Endothelial cell of umbilical vein (primary cell): ENCODE measurements at regions not wholly inside any gene's neighbourhood (a gene's known extent, or its start where the extent isn't known, plus 50 kb on each side); places are given as distances from the start of the nearest gene placed in this dataset. TPM values are rescaled to one million over a fixed set of nuclear protein-coding genes. Genes with fewer than 3 reads are reported as not detected.

Experiments used
- BruUV-seq: library from RNA; stranded (reverse); fragments of 400-500 nt; replicated peaks from 2 replicates; lab custom pipeline; 2021; lab: Mats Ljungman, UMichigan
- CTCF ChIA-PET: fragments of 300-600, 350-600 bp; sonication (Branson Sonifier 250); formaldehyde crosslinking; loops from one replicate; lab custom pipeline; 2021; ENCODE audit warnings: antibody characterized with exemption, inconsistent platforms; lab: Charles Lee
- POLR2A ChIA-PET: fragments of 300-600, 350-600 bp; sonication (Branson Sonifier 250); formaldehyde crosslinking; loops from one replicate; lab custom pipeline; 2021; ENCODE audit warnings: antibody characterized with exemption, inconsistent platforms; lab: Charles Lee
- DNase-seq: peaks from one replicate; pipeline ENCODE4 v3.0.0-alpha.2; 2011; ENCODE audit warnings: low read depth, low spot score
- FAIRE-seq: peaks from 2 replicates; lab custom pipeline; 2011; peaks lifted over from hg19 to GRCh38; lab: Jason Lieb, UNC
- H2AFZ ChIP-seq: 2 replicates; pipeline ENCODE4 v1.6.0; 2012; ENCODE audit warnings: low read depth, low read length, control low read depth, inconsistent platforms
- H3K27ac ChIP-seq: 2 replicates; pipeline ENCODE4 v1.5.1; 2011; ENCODE audit warnings: low read depth, mild to moderate bottlenecking, control low read depth, low read length, moderate library complexity; ENCODE audit not compliant: insufficient read depth
- H3K27me3 ChIP-seq, 2 experiments: 2 replicates each; pipeline versions ENCODE4 v1.6.0 to v1.6.1; 2011; ENCODE audit warnings: low read length in 2 of 2, mixed read lengths in 1 of 2; ENCODE audit not compliant: control insufficient read depth in 2 of 2, insufficient read depth in 2 of 2
- H3K36me3 ChIP-seq, 2 experiments: 2 replicates in 1 of 2; 3 replicates in 1 of 2; pipeline ENCODE4 v1.5.1; 2011; ENCODE audit warnings: low read length in 2 of 2, mild to moderate bottlenecking in 1 of 2, moderate library complexity in 1 of 2; ENCODE audit not compliant: control insufficient read depth in 2 of 2, insufficient read depth in 2 of 2; ENCODE audit errors: extremely low read depth in 1 of 2
- H3K4me1 ChIP-seq: 3 replicates; pipeline ENCODE4 v1.5.1; 2011; ENCODE audit warnings: mild to moderate bottlenecking, low read length; ENCODE audit not compliant: control insufficient read depth, insufficient read depth; ENCODE audit errors: extremely low read depth
- H3K4me2 ChIP-seq: 2 replicates; pipeline ENCODE4 v1.6.1; 2011; ENCODE audit warnings: low read length, control low read depth, mixed read lengths; ENCODE audit not compliant: insufficient read depth
- H3K4me3 ChIP-seq, 3 experiments: fragments of 200-600 bp in 1 of 3; sonication (generic), shearing (Covaris generic) in 1 of 3; replicated peaks in 1 of 3; 2 replicates each; pipeline ENCODE4 v1.5.1; 2011 to 2016; ENCODE audit warnings: control low read depth in 3 of 3, low read length in 3 of 3, mild to moderate bottlenecking in 2 of 3, inconsistent platforms in 1 of 3, low read depth in 1 of 3, moderate library complexity in 1 of 3; ENCODE audit not compliant: insufficient read depth in 1 of 3
- H3K79me2 ChIP-seq: 2 replicates; pipeline ENCODE4 v1.6.0; 2012; ENCODE audit warnings: low read length, inconsistent platforms; ENCODE audit not compliant: control insufficient read depth, insufficient read depth
- H3K9ac ChIP-seq: replicated peaks from 2 replicates; pipeline ENCODE3; 2011; ENCODE audit warnings: low read length, control low read depth; ENCODE audit not compliant: insufficient read depth; ENCODE audit errors: extremely low read depth
- H3K9me1 ChIP-seq: replicated peaks from 3 replicates; pipeline ENCODE4 v1.6.0; 2011; ENCODE audit warnings: mild to moderate bottlenecking, low read length; ENCODE audit not compliant: control insufficient read depth, insufficient read depth; ENCODE audit errors: extremely low read depth
- H3K9me3 ChIP-seq: replicated peaks from 2 replicates; pipeline ENCODE4 v1.5.1; 2012; ENCODE audit warnings: low read length, inconsistent platforms; ENCODE audit not compliant: control insufficient read depth, insufficient read depth
- H4K20me1 ChIP-seq: replicated peaks from 2 replicates; pipeline ENCODE3; 2011; ENCODE audit warnings: mild to moderate bottlenecking, low read length; ENCODE audit not compliant: control insufficient read depth, insufficient read depth; ENCODE audit errors: extremely low read depth
- CTCF ChIP-seq, 2 donors: IDR thresholded peaks; 1 replicate in 1 of 2; 2 replicates in 1 of 2; pipeline ENCODE4 v1.5.1; 2011; ENCODE audit warnings: low read length in 2 of 2, mild to moderate bottlenecking in 2 of 2, moderate library complexity in 2 of 2, control low read depth in 1 of 2, inconsistent platforms in 1 of 2, low read depth in 1 of 2; ENCODE audit not compliant: insufficient read depth in 1 of 2; ENCODE audit errors: extremely low read depth in 1 of 2
- EZH2 ChIP-seq: IDR thresholded peaks from 2 replicates; pipeline ENCODE4 v1.6.1; 2012; ENCODE audit warnings: borderline replicate concordance, low read depth, mild to moderate bottlenecking, moderate library complexity, low read length, inconsistent platforms; ENCODE audit not compliant: severe bottlenecking
- FOS ChIP-seq: IDR thresholded peaks from 2 replicates; pipeline ENCODE4 v1.6.1; 2011; ENCODE audit warnings: mild to moderate bottlenecking, low read length, moderate library complexity, borderline replicate concordance; ENCODE audit not compliant: insufficient read depth
- GATA2 ChIP-seq: IDR thresholded peaks from 2 replicates; pipeline ENCODE4 v1.7.0; 2011; ENCODE audit warnings: low read depth, mild to moderate bottlenecking, moderate library complexity, mixed read lengths, low read length; ENCODE audit not compliant: insufficient read length, insufficient read depth
- JUN ChIP-seq: IDR thresholded peaks from 2 replicates; pipeline ENCODE4 v1.6.1; 2011; ENCODE audit warnings: borderline replicate concordance, low read depth; ENCODE audit not compliant: insufficient read length, insufficient read depth
- MAX ChIP-seq: IDR thresholded peaks from 2 replicates; pipeline ENCODE4 v1.6.1; 2011; ENCODE audit not compliant: insufficient read depth, insufficient read length
- MYC ChIP-seq: IDR thresholded peaks from one replicate; pipeline ENCODE4 v1.6.1; 2011; ENCODE audit warnings: mild to moderate bottlenecking, low read depth, low read length
- POLR2A ChIP-seq: IDR thresholded peaks from 2 replicates; pipeline ENCODE4 v1.6.1; 2012; ENCODE audit warnings: low read depth, mild to moderate bottlenecking, control low read depth, low read length
- POLR2AphosphoS5 ChIP-seq: IDR thresholded peaks from 2 replicates; pipeline ENCODE4 v1.6.1; 2012; ENCODE audit warnings: low read depth, mild to moderate bottlenecking, control low read depth, low read length, moderate library complexity; ENCODE audit not compliant: insufficient read depth
- dilution Hi-C: fragments of 300-500 bp; cut with MboI; formaldehyde crosslinking; loops from one replicate; pipeline ENCODE4 v1.15.0; 2019; ENCODE audit warnings: low sequenced_read_pairs; ENCODE audit not compliant: extremely low pct_ligation_motif_present
- intact Hi-C: fragments of 100-400 bp; cut with micrococcal nuclease; formaldehyde crosslinking; loops from one replicate; pipeline ENCODE4 v1.10.0; 2022
- microRNA counts: library from miRNA; unstranded; fragments of <30 nt; microRNA quantifications from one replicate; lab custom pipeline; 2016
- microRNA-seq: library from miRNA; unstranded; fragments of <30 nt; microRNA quantifications from one replicate; pipeline ENCODE4 v1.2.0, GENCODE V29; 2021; ENCODE audit warnings: borderline number of aligned reads, borderline replicate concordance
- small RNA-seq: library from RNA; depleted of rRNA; stranded (forward); fragments of <200 nt; gene quantifications from one replicate; pipeline ENCODE3, GENCODE V24; 2012; ENCODE audit warnings: low replicate concordance, low read depth; ENCODE audit not compliant: insufficient read depth, insufficient read length

- no peak for FAIRE-seq
- DNase-seq, result no peak
Observed at GRCh38 chr6:98783578-98783977, 50.8 kb upstream of the POU3F2 start.

More at GRCh38 chr6:98783578-98783977, 50.8 kb upstream of the POU3F2 start:
- ChIA-PET CTCF (no interaction called here), POLR2A (no interaction called here)
- no TSS peak for BruUV-seq
- Histone ChIP-seq H3K4me2 (no peak overlapping the region), H3K9me3 (no peaks in the 10 kb centered on the region), H3K9me1 (no peaks in the 10 kb centered on the region), H3K79me2 (no peaks in the 10 kb centered on the region), H2AFZ (no peak overlapping the region), H3K27ac (no peak overlapping the region), H3K9ac (no peak overlapping the region), H3K4me1 (no peaks in the 10 kb centered on the region), H3K27me3 (no peaks in the 10 kb centered on the region), H3K4me3 (no peak overlapping the region), H4K20me1 (no peaks in the 10 kb centered on the region), H3K36me3 (no peaks in the 10 kb centered on the region)
- intact Hi-C loops, result no loop called here
- TF ChIP-seq MAX, result no peak
- TF ChIP-seq GATA2, result no peak
- no peak for TF ChIP-seq POLR2A
- TF ChIP-seq CTCF (IDR thresholded peaks at IDR 0.05; ENCODE audit: extremely low read depth in 1 of 2, insufficient read depth in 1 of 2, low read depth in 1 of 2, low read length in 2 of 2), result no peak
- TF ChIP-seq EZH2, result no peak
- TF ChIP-seq MYC, result no peak
- TF ChIP-seq FOS, result no peak
- no peak for TF ChIP-seq POLR2AphosphoS5
- TF ChIP-seq JUN, result no peak
- dilution Hi-C loops, result no loop called here

MicroRNAs encoded in the stretch of these regions (microRNA counts, 767-probe panel; counts per million panel counts)
- microRNA hsa-miR-2113 (lab: Ali Mortazavi, UCI), result 723 counts per million, percentile 96 among the panel's probes with 10 or more counts

Small RNA genes in the stretch of these regions (microRNA-seq; reads per million reads assigned to microRNA genes)
- not detected for gene MIR2113

Small RNA genes in the stretch of these regions (small RNA-seq; reads per million reads assigned to genes)
- gene AL589826.1, result not detected
- gene MIR2113, result not detected
